Endothelial cell of umbilical vein (primary cell): ENCODE measurements at regions not wholly inside any gene's neighbourhood (a gene's known extent, or its start where the extent isn't known, plus 50 kb on each side); places are given as distances from the start of the nearest gene placed in this dataset.

Source experiments
- BruUV-seq: library from RNA; stranded (reverse); fragments of 400-500 nt; replicated peaks from 2 replicates; lab custom pipeline; 2021; lab: Mats Ljungman, UMichigan
- CTCF ChIA-PET: fragments of 300-600, 350-600 bp; sonication (Branson Sonifier 250); formaldehyde crosslinking; loops from one replicate; lab custom pipeline; 2021; ENCODE audit warnings: antibody characterized with exemption, inconsistent platforms; lab: Charles Lee
- POLR2A ChIA-PET: fragments of 300-600, 350-600 bp; sonication (Branson Sonifier 250); formaldehyde crosslinking; loops from one replicate; lab custom pipeline; 2021; ENCODE audit warnings: antibody characterized with exemption, inconsistent platforms; lab: Charles Lee
- DNase-seq: peaks from one replicate; pipeline ENCODE4 v3.0.0-alpha.2; 2011; ENCODE audit warnings: low read depth, low spot score
- FAIRE-seq: peaks from 2 replicates; lab custom pipeline; 2011; peaks lifted over from hg19 to GRCh38; lab: Jason Lieb, UNC
- H2AFZ ChIP-seq: 2 replicates; pipeline ENCODE4 v1.6.0; 2012; ENCODE audit warnings: low read depth, low read length, control low read depth, inconsistent platforms
- H3K27ac ChIP-seq: 2 replicates; pipeline ENCODE4 v1.5.1; 2011; ENCODE audit warnings: low read depth, mild to moderate bottlenecking, control low read depth, low read length, moderate library complexity; ENCODE audit not compliant: insufficient read depth
- H3K27me3 ChIP-seq, 2 experiments: 2 replicates each; pipeline versions ENCODE4 v1.6.0 to v1.6.1; 2011; ENCODE audit warnings: low read length in 2 of 2, mixed read lengths in 1 of 2; ENCODE audit not compliant: control insufficient read depth in 2 of 2, insufficient read depth in 2 of 2
- H3K36me3 ChIP-seq, 2 experiments: 2 replicates in 1 of 2; 3 replicates in 1 of 2; pipeline ENCODE4 v1.5.1; 2011; ENCODE audit warnings: low read length in 2 of 2, mild to moderate bottlenecking in 1 of 2, moderate library complexity in 1 of 2; ENCODE audit not compliant: control insufficient read depth in 2 of 2, insufficient read depth in 2 of 2; ENCODE audit errors: extremely low read depth in 1 of 2
- H3K4me1 ChIP-seq: 3 replicates; pipeline ENCODE4 v1.5.1; 2011; ENCODE audit warnings: mild to moderate bottlenecking, low read length; ENCODE audit not compliant: control insufficient read depth, insufficient read depth; ENCODE audit errors: extremely low read depth
- H3K4me2 ChIP-seq: 2 replicates; pipeline ENCODE4 v1.6.1; 2011; ENCODE audit warnings: low read length, control low read depth, mixed read lengths; ENCODE audit not compliant: insufficient read depth
- H3K4me3 ChIP-seq, 3 experiments: fragments of 200-600 bp in 1 of 3; sonication (generic), shearing (Covaris generic) in 1 of 3; replicated peaks in 1 of 3; 2 replicates each; pipeline ENCODE4 v1.5.1; 2011 to 2016; ENCODE audit warnings: control low read depth in 3 of 3, low read length in 3 of 3, mild to moderate bottlenecking in 2 of 3, inconsistent platforms in 1 of 3, low read depth in 1 of 3, moderate library complexity in 1 of 3; ENCODE audit not compliant: insufficient read depth in 1 of 3
- H3K79me2 ChIP-seq: 2 replicates; pipeline ENCODE4 v1.6.0; 2012; ENCODE audit warnings: low read length, inconsistent platforms; ENCODE audit not compliant: control insufficient read depth, insufficient read depth
- H3K9ac ChIP-seq: replicated peaks from 2 replicates; pipeline ENCODE3; 2011; ENCODE audit warnings: low read length, control low read depth; ENCODE audit not compliant: insufficient read depth; ENCODE audit errors: extremely low read depth
- H3K9me1 ChIP-seq: replicated peaks from 3 replicates; pipeline ENCODE4 v1.6.0; 2011; ENCODE audit warnings: mild to moderate bottlenecking, low read length; ENCODE audit not compliant: control insufficient read depth, insufficient read depth; ENCODE audit errors: extremely low read depth
- H3K9me3 ChIP-seq: replicated peaks from 2 replicates; pipeline ENCODE4 v1.5.1; 2012; ENCODE audit warnings: low read length, inconsistent platforms; ENCODE audit not compliant: control insufficient read depth, insufficient read depth
- H4K20me1 ChIP-seq: replicated peaks from 2 replicates; pipeline ENCODE3; 2011; ENCODE audit warnings: mild to moderate bottlenecking, low read length; ENCODE audit not compliant: control insufficient read depth, insufficient read depth; ENCODE audit errors: extremely low read depth
- EZH2 ChIP-seq: IDR thresholded peaks from 2 replicates; pipeline ENCODE4 v1.6.1; 2012; ENCODE audit warnings: borderline replicate concordance, low read depth, mild to moderate bottlenecking, moderate library complexity, low read length, inconsistent platforms; ENCODE audit not compliant: severe bottlenecking
- FOS ChIP-seq: IDR thresholded peaks from 2 replicates; pipeline ENCODE4 v1.6.1; 2011; ENCODE audit warnings: mild to moderate bottlenecking, low read length, moderate library complexity, borderline replicate concordance; ENCODE audit not compliant: insufficient read depth
- GATA2 ChIP-seq: IDR thresholded peaks from 2 replicates; pipeline ENCODE4 v1.7.0; 2011; ENCODE audit warnings: low read depth, mild to moderate bottlenecking, moderate library complexity, mixed read lengths, low read length; ENCODE audit not compliant: insufficient read length, insufficient read depth
- JUN ChIP-seq: IDR thresholded peaks from 2 replicates; pipeline ENCODE4 v1.6.1; 2011; ENCODE audit warnings: borderline replicate concordance, low read depth; ENCODE audit not compliant: insufficient read length, insufficient read depth
- MAX ChIP-seq: IDR thresholded peaks from 2 replicates; pipeline ENCODE4 v1.6.1; 2011; ENCODE audit not compliant: insufficient read depth, insufficient read length
- MYC ChIP-seq: IDR thresholded peaks from one replicate; pipeline ENCODE4 v1.6.1; 2011; ENCODE audit warnings: mild to moderate bottlenecking, low read depth, low read length
- POLR2A ChIP-seq: IDR thresholded peaks from 2 replicates; pipeline ENCODE4 v1.6.1; 2012; ENCODE audit warnings: low read depth, mild to moderate bottlenecking, control low read depth, low read length
- POLR2AphosphoS5 ChIP-seq: IDR thresholded peaks from 2 replicates; pipeline ENCODE4 v1.6.1; 2012; ENCODE audit warnings: low read depth, mild to moderate bottlenecking, control low read depth, low read length, moderate library complexity; ENCODE audit not compliant: insufficient read depth
- dilution Hi-C: fragments of 300-500 bp; cut with MboI; formaldehyde crosslinking; loops from one replicate; pipeline ENCODE4 v1.15.0; 2019; ENCODE audit warnings: low sequenced_read_pairs; ENCODE audit not compliant: extremely low pct_ligation_motif_present
- intact Hi-C: fragments of 100-400 bp; cut with micrococcal nuclease; formaldehyde crosslinking; loops from one replicate; pipeline ENCODE4 v1.10.0; 2022
- TF ChIP-seq, protein P1 (sequence below), 2 donors: IDR thresholded peaks; 1 replicate in 1 of 2; 2 replicates in 1 of 2; pipeline ENCODE4 v1.5.1; 2011; ENCODE audit warnings: low read length in 2 of 2, mild to moderate bottlenecking in 2 of 2, moderate library complexity in 2 of 2, control low read depth in 1 of 2, inconsistent platforms in 1 of 2, low read depth in 1 of 2; ENCODE audit not compliant: insufficient read depth in 1 of 2; ENCODE audit errors: extremely low read depth in 1 of 2

- H3K4me3 ChIP-seq: no peak overlapping the region
- no peaks in the 10 kb centered on the region for H3K9me1 ChIP-seq
- no TSS peak for BruUV-seq
- no peaks in the 10 kb centered on the region for H4K20me1 ChIP-seq
- ChIA-PET POLR2A (no interaction called here), CTCF (no interaction called here)
- no peaks in the 10 kb centered on the region for H3K27me3 ChIP-seq
- no peaks in the 10 kb centered on the region for H3K36me3 ChIP-seq
- no peak overlapping the region for H3K27ac ChIP-seq
- TF ChIP-seq FOS (no peak), POLR2AphosphoS5 (no peak), MYC (no peak), POLR2A (no peak), MAX (no peak), EZH2 (no peak), GATA2 (no peak), JUN (no peak)
- TF ChIP-seq, protein P1, sequence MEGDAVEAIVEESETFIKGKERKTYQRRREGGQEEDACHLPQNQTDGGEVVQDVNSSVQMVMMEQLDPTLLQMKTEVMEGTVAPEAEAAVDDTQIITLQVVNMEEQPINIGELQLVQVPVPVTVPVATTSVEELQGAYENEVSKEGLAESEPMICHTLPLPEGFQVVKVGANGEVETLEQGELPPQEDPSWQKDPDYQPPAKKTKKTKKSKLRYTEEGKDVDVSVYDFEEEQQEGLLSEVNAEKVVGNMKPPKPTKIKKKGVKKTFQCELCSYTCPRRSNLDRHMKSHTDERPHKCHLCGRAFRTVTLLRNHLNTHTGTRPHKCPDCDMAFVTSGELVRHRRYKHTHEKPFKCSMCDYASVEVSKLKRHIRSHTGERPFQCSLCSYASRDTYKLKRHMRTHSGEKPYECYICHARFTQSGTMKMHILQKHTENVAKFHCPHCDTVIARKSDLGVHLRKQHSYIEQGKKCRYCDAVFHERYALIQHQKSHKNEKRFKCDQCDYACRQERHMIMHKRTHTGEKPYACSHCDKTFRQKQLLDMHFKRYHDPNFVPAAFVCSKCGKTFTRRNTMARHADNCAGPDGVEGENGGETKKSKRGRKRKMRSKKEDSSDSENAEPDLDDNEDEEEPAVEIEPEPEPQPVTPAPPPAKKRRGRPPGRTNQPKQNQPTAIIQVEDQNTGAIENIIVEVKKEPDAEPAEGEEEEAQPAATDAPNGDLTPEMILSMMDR (IDR thresholded peaks at IDR 0.05; ENCODE audit: extremely low read depth in 1 of 2, insufficient read depth in 1 of 2, low read depth in 1 of 2, low read length in 2 of 2): no peak
- H3K4me2 ChIP-seq: no peak overlapping the region
- dilution Hi-C loops: no loop called here
- H2AFZ ChIP-seq: no peak overlapping the region
- H3K4me1 ChIP-seq: no peaks in the 10 kb centered on the region
- DNase-seq: no peak
- H3K9ac ChIP-seq: no peak overlapping the region
- no peaks in the 10 kb centered on the region for H3K9me3 ChIP-seq
- no peak for FAIRE-seq
- intact Hi-C loops: no loop called here
- no peaks in the 10 kb centered on the region for H3K79me2 ChIP-seq
Observed at GRCh38 chr6:153613719-153614455, 425.2 kb upstream of the OPRM1 start.
